GM23248 (cell line): ENCODE measurements at regions not wholly inside any gene's neighbourhood (a gene's known extent, or its start where the extent isn't known, plus 50 kb on each side); places are given as distances from the start of the nearest gene placed in this dataset.

ENCODE experiments used
- EZH2 ChIP-seq: fragments of 200-600 bp; sonication (generic); IDR thresholded peaks from 2 replicates; pipeline ENCODE4 v1.6.1; 2018; ENCODE audit warnings: antibody characterized with exemption, mild to moderate bottlenecking; ENCODE audit not compliant: insufficient read depth, poor library complexity, severe bottlenecking
- EZH2phosphoT487 ChIP-seq: fragments of 200-600 bp; sonication (generic); IDR thresholded peaks from 2 replicates; pipeline ENCODE4 v1.6.1; 2018; ENCODE audit warnings: antibody characterized with exemption, moderate library complexity, mild to moderate bottlenecking, low read depth; ENCODE audit not compliant: insufficient read depth

DNA sequence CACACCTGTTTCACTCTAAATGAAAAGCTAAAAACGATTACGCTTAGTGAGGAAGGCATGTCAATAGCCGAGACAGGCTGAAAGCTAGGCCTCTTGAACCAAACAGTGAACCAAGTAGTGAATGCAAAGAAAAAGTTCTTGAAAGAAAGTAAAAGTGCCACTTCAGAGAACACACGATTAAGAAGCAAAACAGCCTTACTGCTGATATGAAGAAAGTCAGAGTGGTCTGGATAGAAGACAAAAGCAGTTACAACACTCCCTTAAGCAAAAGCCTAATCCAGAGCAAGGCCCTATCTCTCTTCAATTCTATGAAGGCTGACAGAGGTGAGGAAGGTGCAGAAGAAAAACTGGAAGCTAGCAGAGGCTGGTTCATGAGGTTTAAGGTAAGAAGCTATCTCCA lies 130.7 kb downstream of the SIPA1L2 start:
- TF ChIP-seq EZH2phosphoT487, result no peak
- TF ChIP-seq EZH2, result no peak
